ENCODE measurements at regions not wholly inside any gene's neighbourhood (a gene's known extent, or its start where the extent isn't known, plus 50 kb on each side); places are given as distances from the start of the nearest gene placed in this dataset.

- no peak for TF ChIP-seq RFX5 (IDR thresholded peaks at IDR 0.05; ENCODE audit: low read depth, low read length)
- TF ChIP-seq, protein P1, sequence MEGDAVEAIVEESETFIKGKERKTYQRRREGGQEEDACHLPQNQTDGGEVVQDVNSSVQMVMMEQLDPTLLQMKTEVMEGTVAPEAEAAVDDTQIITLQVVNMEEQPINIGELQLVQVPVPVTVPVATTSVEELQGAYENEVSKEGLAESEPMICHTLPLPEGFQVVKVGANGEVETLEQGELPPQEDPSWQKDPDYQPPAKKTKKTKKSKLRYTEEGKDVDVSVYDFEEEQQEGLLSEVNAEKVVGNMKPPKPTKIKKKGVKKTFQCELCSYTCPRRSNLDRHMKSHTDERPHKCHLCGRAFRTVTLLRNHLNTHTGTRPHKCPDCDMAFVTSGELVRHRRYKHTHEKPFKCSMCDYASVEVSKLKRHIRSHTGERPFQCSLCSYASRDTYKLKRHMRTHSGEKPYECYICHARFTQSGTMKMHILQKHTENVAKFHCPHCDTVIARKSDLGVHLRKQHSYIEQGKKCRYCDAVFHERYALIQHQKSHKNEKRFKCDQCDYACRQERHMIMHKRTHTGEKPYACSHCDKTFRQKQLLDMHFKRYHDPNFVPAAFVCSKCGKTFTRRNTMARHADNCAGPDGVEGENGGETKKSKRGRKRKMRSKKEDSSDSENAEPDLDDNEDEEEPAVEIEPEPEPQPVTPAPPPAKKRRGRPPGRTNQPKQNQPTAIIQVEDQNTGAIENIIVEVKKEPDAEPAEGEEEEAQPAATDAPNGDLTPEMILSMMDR (conservative IDR thresholded peaks at IDR 0.05; ENCODE audit: low read depth, low read length), result no peak
These were observed 619.6 kb downstream of the FSCB start for GRCh38 chr14:43887523-43887922.
